Tibial artery (tissue), 4 donors: ENCODE measurements at regions not wholly inside any gene's neighbourhood (a gene's known extent, or its start where the extent isn't known, plus 50 kb on each side); places are given as distances from the start of the nearest gene placed in this dataset.
A peak's percentile ranks its signal among the peaks of the same experiment; 100 is the strongest.

Experiments
- DNase-seq, 2 donors: peaks; one replicate each; pipeline ENCODE4 v3.0.0-alpha.2; 2019
- H3K27ac ChIP-seq, 2 donors: fragments of 200-600 bp; sonication (generic) in 1 of 2; 1 replicate in 1 of 2; 2 replicates in 1 of 2; pipeline ENCODE4 v1.5.1; 2018 to 2019; ENCODE audit warnings: mild to moderate bottlenecking in 1 of 2
- H3K27me3 ChIP-seq, 2 donors: fragments of 200-600 bp; sonication (generic) in 1 of 2; one replicate each; pipeline versions ENCODE4 v1.5.1 to v1.6.0; 2016 to 2019
- H3K36me3 ChIP-seq, 3 donors: fragments of 200-600 bp; sonication (generic) in 2 of 3; one replicate each; pipeline ENCODE4 v1.5.1; 2016 to 2019; ENCODE audit warnings: mild to moderate bottlenecking in 2 of 3
- H3K4me1 ChIP-seq, 4 donors: fragments of 200-600 bp; sonication (generic) in 2 of 4; 1 replicate in 3 of 4; 2 replicates in 1 of 4; pipeline ENCODE4 v1.5.1; 2016 to 2019
- H3K4me3 ChIP-seq, 2 donors: fragments of 200-600 bp; sonication (generic) in 1 of 2; 1 replicate in 1 of 2; 2 replicates in 1 of 2; pipeline ENCODE4 v1.5.1; 2018 to 2019; ENCODE audit warnings: mild to moderate bottlenecking in 2 of 2
- H3K9me3 ChIP-seq, 3 donors: fragments of 200-600 bp; sonication (generic) in 1 of 3; one replicate each; pipeline ENCODE4 v1.5.1; 2016 to 2019
- intact Hi-C: fragments of 100-400 bp; cut with DNase I; formaldehyde crosslinking; loops from one replicate; pipeline ENCODE4 v1.15.0; 2023; ENCODE audit warnings: low total_unique reads
- TF ChIP-seq, protein P1 (sequence below), 2 experiments: fragments of 200-600 bp in 1 of 2; fragments of 450-650 bp in 1 of 2; IDR thresholded peaks; one replicate each; pipeline ENCODE4 v1.5.1; 2017 to 2019; ENCODE audit warnings: antibody characterized with exemption in 2 of 2, mild to moderate bottlenecking in 1 of 2, moderate library complexity in 1 of 2

DNA sequence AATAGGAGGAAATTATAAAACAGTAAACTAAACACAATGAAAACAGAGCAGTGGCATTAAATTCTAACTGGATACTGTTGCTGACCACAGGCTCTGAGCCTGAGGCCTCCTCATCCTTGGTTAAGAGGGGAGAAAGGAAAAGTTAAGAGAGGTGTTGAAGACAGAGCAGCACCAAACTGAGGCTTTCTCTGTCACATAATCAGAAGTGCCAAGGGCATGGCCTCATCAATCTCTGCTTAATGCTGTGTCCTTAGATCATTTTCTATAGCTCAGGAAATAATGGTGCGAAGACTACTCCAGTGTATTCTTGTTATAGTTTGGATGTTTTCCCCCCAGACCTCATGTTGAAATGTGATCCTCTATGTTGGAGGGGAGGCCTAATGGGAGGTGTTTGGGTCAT is 160.9 kb upstream of the SLC1A4 start:
- H3K36me3 ChIP-seq: no peaks in the 10 kb centered on the region
- intact Hi-C loops: no loop called here
- TF ChIP-seq, protein P1, sequence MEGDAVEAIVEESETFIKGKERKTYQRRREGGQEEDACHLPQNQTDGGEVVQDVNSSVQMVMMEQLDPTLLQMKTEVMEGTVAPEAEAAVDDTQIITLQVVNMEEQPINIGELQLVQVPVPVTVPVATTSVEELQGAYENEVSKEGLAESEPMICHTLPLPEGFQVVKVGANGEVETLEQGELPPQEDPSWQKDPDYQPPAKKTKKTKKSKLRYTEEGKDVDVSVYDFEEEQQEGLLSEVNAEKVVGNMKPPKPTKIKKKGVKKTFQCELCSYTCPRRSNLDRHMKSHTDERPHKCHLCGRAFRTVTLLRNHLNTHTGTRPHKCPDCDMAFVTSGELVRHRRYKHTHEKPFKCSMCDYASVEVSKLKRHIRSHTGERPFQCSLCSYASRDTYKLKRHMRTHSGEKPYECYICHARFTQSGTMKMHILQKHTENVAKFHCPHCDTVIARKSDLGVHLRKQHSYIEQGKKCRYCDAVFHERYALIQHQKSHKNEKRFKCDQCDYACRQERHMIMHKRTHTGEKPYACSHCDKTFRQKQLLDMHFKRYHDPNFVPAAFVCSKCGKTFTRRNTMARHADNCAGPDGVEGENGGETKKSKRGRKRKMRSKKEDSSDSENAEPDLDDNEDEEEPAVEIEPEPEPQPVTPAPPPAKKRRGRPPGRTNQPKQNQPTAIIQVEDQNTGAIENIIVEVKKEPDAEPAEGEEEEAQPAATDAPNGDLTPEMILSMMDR (IDR thresholded peaks at IDR 0.05): no peak
- H3K4me1 ChIP-seq: peaks cover 0 to 9% (median 6%) of the 10 kb centered on the region in 4 donors
- H3K27me3 ChIP-seq: no peaks in the 10 kb centered on the region
- no peaks in the 10 kb centered on the region for H3K9me3 ChIP-seq
- no peak for DNase-seq
- H3K4me3 ChIP-seq: no peak overlapping the region
- no peak overlapping the region for H3K27ac ChIP-seq

DNA sequence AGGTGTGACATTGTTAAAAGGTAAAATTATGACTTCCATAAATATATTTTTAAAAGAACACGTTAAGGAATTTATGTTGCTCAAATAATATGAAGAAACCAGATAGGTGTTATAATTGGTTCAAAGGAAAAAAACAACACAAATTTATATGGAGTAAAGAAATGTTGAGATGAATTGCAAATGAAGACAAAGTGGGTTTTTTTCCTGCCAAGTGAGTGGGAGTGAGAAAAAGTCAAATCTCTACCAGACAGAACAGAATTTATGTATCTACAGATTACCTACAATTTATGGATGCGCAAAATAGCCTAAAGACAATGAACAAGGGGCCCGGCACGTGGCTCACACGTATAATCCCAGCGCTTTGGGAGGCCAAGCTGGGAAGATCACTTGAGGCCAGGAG is 159.7 kb upstream of the SLC1A4 start:
- intact Hi-C loops: no loop called here
- no peak for DNase-seq
- Histone ChIP-seq H3K4me1 (peaks cover 0 to 9% (median 6%) of the 10 kb centered on the region in 4 donors), H3K27me3 (no peaks in the 10 kb centered on the region), H3K27ac (no peak overlapping the region), H3K36me3 (no peaks in the 10 kb centered on the region), H3K4me3 (no peak overlapping the region), H3K9me3 (no peaks in the 10 kb centered on the region)
- TF ChIP-seq, protein P1 (IDR thresholded peaks at IDR 0.05): no peak

DNA sequence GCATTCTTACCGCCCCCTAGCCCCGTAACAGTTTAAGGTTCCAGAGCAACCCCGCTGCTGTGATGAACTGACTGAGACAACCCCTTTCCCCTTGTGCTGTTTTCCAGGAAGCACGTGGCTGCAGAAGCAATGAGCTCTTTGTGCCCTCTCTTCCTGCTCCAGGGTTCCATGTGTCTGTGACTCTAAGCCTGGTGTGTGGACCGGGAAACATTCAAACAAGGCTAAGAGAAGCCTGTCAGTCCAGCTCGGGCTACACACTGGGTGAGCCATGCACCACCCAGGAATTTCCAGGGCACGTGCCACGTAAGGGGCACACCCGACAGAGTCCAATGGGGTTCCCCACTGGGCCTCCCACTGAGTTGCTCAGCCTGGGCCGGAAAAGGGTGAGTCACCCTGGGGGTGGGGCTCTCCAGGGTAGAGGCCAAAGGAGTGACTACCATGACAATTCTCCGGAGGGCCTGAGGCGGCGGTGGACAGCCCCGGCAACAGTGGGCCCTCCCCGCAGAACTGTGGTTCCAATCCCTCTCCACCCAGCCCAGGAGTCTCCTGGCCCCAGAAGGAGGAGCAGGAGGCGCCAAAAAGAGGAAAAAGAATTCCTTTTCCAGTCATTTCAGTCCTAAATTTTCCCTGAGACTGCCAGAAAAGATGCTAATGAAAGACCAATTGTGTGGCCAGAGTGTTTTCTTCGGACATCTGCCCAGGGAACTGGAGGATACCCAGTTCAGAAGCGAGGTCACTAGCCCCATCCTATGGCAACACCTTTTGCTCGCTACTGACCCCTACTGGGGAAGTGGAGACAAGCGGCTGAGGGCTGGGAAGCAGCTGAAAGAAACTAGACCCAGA is 157.8 kb upstream of the SLC1A4 start:
- Histone ChIP-seq H3K9me3 (no peaks in the 10 kb centered on the region), H3K4me1 (peaks cover 0 to 9% (median 6%) of the 10 kb centered on the region in 4 donors), H3K27me3 (no peaks in the 10 kb centered on the region), H3K36me3 (no peaks in the 10 kb centered on the region), H3K4me3 (no peak overlapping the region), H3K27ac (peak overlapping the region; percentile 52 to 63)
- peak; percentile 92 to 93 for DNase-seq
- intact Hi-C loops: loop anchor here (10.0 kb wide), 1 partner anchor 57 kb away; no protein-coding TSS in a partner anchor
- TF ChIP-seq, protein P1 (IDR thresholded peaks at IDR 0.05): peak; percentile 55 to 70

DNA sequence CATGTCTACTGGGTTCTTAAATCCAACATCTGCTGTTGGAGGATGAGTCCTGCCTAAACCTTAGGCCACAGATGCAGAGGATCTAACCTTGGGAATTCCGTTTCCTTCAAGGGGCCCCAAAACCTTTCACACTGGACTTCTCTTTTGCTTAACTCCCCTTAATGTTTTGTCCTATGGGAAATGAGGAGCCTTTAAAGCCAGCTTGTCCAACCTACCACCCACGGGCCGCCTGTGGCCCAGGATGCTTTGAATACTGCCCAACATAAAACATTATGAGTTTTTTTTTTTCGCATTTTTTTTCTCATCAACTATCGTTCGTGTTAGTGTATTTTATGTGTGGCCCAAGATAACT is 157.2 kb upstream of the SLC1A4 start:
- intact Hi-C loops: loop anchor here (10.0 kb wide), 1 partner anchor 57 kb away; no protein-coding TSS in a partner anchor
- TF ChIP-seq, protein P1 (IDR thresholded peaks at IDR 0.05): no peak
- no peak for DNase-seq
- Histone ChIP-seq H3K27ac (peak overlapping the region; percentile 52 to 63), H3K4me1 (peaks cover 0 to 9% (median 6%) of the 10 kb centered on the region in 4 donors), H3K9me3 (no peaks in the 10 kb centered on the region), H3K4me3 (no peak overlapping the region), H3K27me3 (no peaks in the 10 kb centered on the region), H3K36me3 (no peaks in the 10 kb centered on the region)

DNA sequence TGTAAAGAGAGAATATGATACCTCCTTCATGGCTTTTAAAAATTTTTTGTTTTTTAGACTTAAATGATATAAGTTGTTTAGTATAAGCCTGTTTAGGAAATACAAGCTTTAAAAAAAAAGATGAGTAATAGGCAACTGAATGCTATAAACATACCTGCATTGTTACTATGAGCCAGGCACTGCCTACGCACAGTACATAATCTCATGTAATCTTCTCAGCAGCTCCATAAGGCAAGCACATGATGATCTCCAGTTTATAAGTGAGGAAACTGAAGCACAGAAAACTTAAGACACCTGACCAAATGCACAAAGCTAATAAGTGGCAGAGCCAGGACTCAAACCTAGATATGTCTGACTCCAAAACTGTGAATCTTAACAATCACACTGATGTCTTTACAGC is 156.3 kb upstream of the SLC1A4 start:
- no peaks in the 10 kb centered on the region for H3K36me3 ChIP-seq
- H3K9me3 ChIP-seq: no peaks in the 10 kb centered on the region
- TF ChIP-seq, protein P1 (IDR thresholded peaks at IDR 0.05): no peak
- no peaks in the 10 kb centered on the region for H3K27me3 ChIP-seq
- no peak overlapping the region for H3K4me3 ChIP-seq
- intact Hi-C loops: loop anchor here (10.0 kb wide), 1 partner anchor 58 kb away; no protein-coding TSS in a partner anchor
- peaks cover 0 to 11% (median 7%) of the 10 kb centered on the region in 4 donors for H3K4me1 ChIP-seq
- DNase-seq: no peak
- H3K27ac ChIP-seq: no peak overlapping the region
